ENCODE measurements at regions not wholly inside any gene's neighbourhood (a gene's known extent, or its start where the extent isn't known, plus 50 kb on each side); places are given as distances from the start of the nearest gene placed in this dataset.

DNA sequence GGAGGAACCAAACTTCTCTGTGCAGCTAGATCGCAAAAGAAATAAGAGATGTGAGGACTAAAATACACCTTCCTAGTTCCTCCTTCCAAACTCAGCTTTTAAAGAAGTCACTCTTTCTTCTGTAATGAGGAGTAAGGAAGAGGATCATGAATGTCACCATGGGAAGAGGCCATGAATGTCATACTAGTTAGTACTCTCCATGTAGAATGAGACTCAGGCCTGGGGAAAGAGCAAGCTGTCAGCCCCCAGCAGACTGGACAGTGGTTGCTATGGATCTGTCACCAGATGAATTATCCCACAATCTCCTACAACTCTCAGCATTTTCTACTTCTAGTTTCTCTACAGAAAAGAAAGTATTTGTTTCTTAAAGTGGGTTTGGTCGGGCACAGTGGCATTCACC is 57.1 kb upstream of the PRDM8 start:
- Mint-ChIP-seq H3K9me3 (peaks cover 8% of the 10 kb centered on the region), H3K4me3 (no peak overlapping the region), H3K36me3 (no peaks in the 10 kb centered on the region), H3K27me3 (ENCODE audit: low read depth) (no peaks in the 10 kb centered on the region), H3K27ac (no peak overlapping the region), H3K4me1 (peaks cover 7% of the 10 kb centered on the region)
- DNase-seq (ENCODE audit: low spot score in 2 of 2, unreplicated experiment in 2 of 2) = no peak
- TF ChIP-seq, protein P1, sequence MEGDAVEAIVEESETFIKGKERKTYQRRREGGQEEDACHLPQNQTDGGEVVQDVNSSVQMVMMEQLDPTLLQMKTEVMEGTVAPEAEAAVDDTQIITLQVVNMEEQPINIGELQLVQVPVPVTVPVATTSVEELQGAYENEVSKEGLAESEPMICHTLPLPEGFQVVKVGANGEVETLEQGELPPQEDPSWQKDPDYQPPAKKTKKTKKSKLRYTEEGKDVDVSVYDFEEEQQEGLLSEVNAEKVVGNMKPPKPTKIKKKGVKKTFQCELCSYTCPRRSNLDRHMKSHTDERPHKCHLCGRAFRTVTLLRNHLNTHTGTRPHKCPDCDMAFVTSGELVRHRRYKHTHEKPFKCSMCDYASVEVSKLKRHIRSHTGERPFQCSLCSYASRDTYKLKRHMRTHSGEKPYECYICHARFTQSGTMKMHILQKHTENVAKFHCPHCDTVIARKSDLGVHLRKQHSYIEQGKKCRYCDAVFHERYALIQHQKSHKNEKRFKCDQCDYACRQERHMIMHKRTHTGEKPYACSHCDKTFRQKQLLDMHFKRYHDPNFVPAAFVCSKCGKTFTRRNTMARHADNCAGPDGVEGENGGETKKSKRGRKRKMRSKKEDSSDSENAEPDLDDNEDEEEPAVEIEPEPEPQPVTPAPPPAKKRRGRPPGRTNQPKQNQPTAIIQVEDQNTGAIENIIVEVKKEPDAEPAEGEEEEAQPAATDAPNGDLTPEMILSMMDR (IDR thresholded peaks at IDR 0.05; ENCODE audit: unreplicated experiment) = no peak

GRCh38 chr4:80139671-80140070 is 57.6 kb upstream of the PRDM8 start:
- no peak for DNase-seq (ENCODE audit: low spot score in 2 of 2, unreplicated experiment in 2 of 2)
- Mint-ChIP-seq H3K27me3 (ENCODE audit: low read depth) (no peaks in the 10 kb centered on the region), H3K27ac (no peak overlapping the region), H3K4me1 (peaks cover 7% of the 10 kb centered on the region), H3K36me3 (no peaks in the 10 kb centered on the region), H3K4me3 (no peak overlapping the region), H3K9me3 (peaks cover 8% of the 10 kb centered on the region)
- TF ChIP-seq, protein P1 (IDR thresholded peaks at IDR 0.05; ENCODE audit: unreplicated experiment) = no peak

- no peak for DNase-seq (ENCODE audit: low spot score in 2 of 2, unreplicated experiment in 2 of 2)
- H3K4me3 Mint-ChIP-seq = no peak overlapping the region
- peaks cover 8% of the 10 kb centered on the region for H3K9me3 Mint-ChIP-seq
- peaks cover 7% of the 10 kb centered on the region for H3K4me1 Mint-ChIP-seq
- TF ChIP-seq, protein P1 (IDR thresholded peaks at IDR 0.05; ENCODE audit: unreplicated experiment) = no peak
- H3K27me3 Mint-ChIP-seq (ENCODE audit: low read depth) = no peaks in the 10 kb centered on the region
- H3K36me3 Mint-ChIP-seq = no peaks in the 10 kb centered on the region
- no peak overlapping the region for H3K27ac Mint-ChIP-seq
These were observed 58.5 kb upstream of the PRDM8 start for GRCh38 chr4:80138551-80139538.

DNA sequence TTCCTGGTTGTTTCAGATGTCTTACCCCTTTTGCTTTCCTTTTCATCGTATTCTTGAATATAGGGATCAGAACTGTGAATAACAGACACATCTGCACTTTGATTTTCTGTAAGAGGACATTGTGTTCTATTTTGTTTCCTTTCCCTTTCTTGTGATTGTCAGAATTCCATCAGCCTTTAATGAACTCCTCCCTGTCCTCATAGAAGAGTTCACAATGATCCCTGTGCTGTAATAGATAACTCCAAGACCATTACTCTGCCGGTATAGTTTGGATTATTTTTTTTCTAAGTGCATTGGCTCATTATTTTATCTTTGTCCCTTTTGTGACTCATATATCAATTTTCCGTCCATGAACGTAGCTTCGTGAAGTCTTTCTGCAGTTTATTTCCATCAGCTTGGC is 59.7 kb upstream of the PRDM8 start:
- DNase-seq (ENCODE audit: low spot score in 2 of 2, unreplicated experiment in 2 of 2) = no peak
- no peak overlapping the region for H3K27ac Mint-ChIP-seq
- H3K36me3 Mint-ChIP-seq = no peaks in the 10 kb centered on the region
- H3K4me3 Mint-ChIP-seq = no peak overlapping the region
- TF ChIP-seq, protein P1 (IDR thresholded peaks at IDR 0.05; ENCODE audit: unreplicated experiment) = no peak
- peaks cover 5% of the 10 kb centered on the region for H3K4me1 Mint-ChIP-seq
- peaks cover 8% of the 10 kb centered on the region for H3K9me3 Mint-ChIP-seq
- H3K27me3 Mint-ChIP-seq (ENCODE audit: low read depth) = no peaks in the 10 kb centered on the region

- Mint-ChIP-seq H3K27me3 (ENCODE audit: low read depth) (no peaks in the 10 kb centered on the region), H3K4me3 (no peak overlapping the region), H3K9me3 (peaks cover 8% of the 10 kb centered on the region), H3K27ac (no peak overlapping the region), H3K4me1 (peaks cover 3% of the 10 kb centered on the region), H3K36me3 (no peaks in the 10 kb centered on the region)
- TF ChIP-seq, protein P1 (IDR thresholded peaks at IDR 0.05; ENCODE audit: unreplicated experiment) = no peak
- DNase-seq (ENCODE audit: low spot score in 2 of 2, unreplicated experiment in 2 of 2) = no peak
These were observed 61.0 kb upstream of the PRDM8 start for GRCh38 chr4:80136270-80136669.

Data from mesothelial cell of epicardium (in vitro differentiated cells).